ENCODE measurements at regions not wholly inside any gene's neighbourhood (a gene's known extent, or its start where the extent isn't known, plus 50 kb on each side); places are given as distances from the start of the nearest gene placed in this dataset.

DNA sequence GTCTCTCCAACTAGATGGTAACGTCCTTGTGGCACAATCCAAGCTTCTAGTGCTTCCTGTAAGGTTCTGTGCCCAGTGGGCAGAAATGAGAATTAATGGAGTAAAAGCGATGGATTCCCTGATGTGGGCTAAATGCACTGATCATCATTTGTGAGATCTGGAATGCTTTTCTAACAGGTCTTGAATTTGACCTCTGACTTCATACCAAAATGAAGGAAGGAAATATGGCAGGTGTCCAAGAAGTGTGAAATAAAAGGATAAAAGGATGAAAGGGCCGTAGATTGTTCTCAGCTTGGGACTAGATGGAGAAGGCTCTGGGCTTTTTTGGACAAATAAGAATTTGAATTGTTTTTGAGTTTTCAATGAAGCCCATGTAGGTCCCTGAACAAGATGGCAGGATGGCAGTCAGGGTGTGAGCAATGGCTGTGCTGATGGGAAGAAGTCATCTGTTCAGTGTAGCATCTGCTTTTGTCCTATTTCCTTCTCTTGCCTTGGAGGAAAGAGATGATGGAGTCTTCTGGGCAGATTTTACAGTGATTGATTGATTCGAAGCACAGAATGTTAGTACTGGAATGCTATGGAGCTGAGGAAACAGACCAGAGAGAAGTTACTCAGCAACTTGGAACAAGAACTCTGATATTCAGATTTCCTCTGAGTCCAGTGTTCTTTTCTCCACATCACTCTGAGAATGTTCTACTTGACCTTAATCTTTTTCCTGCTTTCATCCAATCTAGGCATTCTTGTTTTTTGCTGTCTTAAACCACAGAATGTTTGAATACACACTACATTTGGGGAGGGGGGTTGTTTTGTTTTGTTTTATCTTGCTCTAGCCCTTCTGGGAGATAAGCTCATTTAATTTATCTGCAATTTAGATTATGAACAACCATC lies 286.0 kb downstream of the HLX start:
- Histone ChIP-seq H3K27ac (ENCODE audit: low read depth, low read length) (no peak overlapping the region), H3K27me3 (ENCODE audit: control insufficient read depth, insufficient read depth, low read length) (no peaks in the 10 kb centered on the region), H3K9me3 (ENCODE audit: control insufficient read depth, insufficient read depth, low read length) (no peaks in the 10 kb centered on the region), H3K4me3 (ENCODE audit: low read depth, low read length) (no peak overlapping the region)
- ChIA-PET POLR2A (no interaction called here), CTCF (interaction anchor here (0.9 to 2.3 kb wide), 2 partner anchors 9 to 38 kb away, joined by 4 to 9 read pairs; no protein-coding TSS in a partner anchor)
- DNase-seq (ENCODE audit: low read depth, low spot score): no peak
- no peak for TF ChIP-seq CTCF (IDR thresholded peaks at IDR 0.05; ENCODE audit: low read depth, low read length)

GRCh38 chr1:221165839-221166500 lies 286.7 kb downstream of the HLX start:
- no peak for DNase-seq (ENCODE audit: low read depth, low spot score)
- ChIA-PET CTCF (interaction anchor here (0.9 to 2.3 kb wide), 2 partner anchors 9 to 38 kb away, joined by 4 to 9 read pairs; no protein-coding TSS in a partner anchor), POLR2A (no interaction called here)

DNA sequence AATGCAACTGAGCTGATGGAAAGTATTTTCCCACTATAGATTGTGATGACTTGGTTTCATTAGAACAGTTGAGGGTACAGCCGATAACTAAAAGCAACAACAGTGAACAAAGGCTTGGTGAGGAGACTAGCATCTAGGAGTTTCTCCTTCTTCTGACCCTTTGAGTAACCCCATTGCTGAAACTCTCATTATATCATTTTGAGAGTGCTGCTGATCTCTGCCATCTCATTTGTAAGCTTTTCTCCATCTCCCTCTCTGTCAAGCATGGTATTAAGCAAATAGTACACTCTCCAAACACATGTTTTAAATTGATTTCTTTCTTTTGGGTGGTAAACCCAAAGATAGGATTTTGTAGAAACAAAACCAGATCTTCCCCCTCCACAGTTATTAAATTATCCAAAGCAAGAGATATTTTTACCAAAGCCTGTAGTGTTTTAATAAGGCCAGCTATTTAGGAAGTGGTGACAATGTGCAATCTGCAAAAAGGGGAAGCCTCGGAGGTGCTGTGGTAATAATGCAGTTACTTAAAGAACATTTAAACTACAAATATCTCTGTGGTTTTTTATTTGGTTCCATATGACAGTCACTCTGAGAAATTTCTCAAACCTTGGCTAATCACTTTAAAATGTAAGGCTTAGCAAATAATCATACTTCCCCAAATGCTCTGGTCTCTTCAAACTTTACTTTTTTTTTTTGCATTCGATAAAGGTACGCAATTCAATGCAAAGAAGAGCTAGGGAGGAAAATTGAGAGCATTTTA lies 287.5 kb downstream of the HLX start:
- Histone ChIP-seq H3K4me3 (ENCODE audit: low read depth, low read length) (no peak overlapping the region), H3K9me3 (ENCODE audit: control insufficient read depth, insufficient read depth, low read length) (no peaks in the 10 kb centered on the region), H3K27ac (ENCODE audit: low read depth, low read length) (no peak overlapping the region), H3K27me3 (ENCODE audit: control insufficient read depth, insufficient read depth, low read length) (no peaks in the 10 kb centered on the region)
- POLR2A ChIA-PET: no interaction called here
- CTCF ChIA-PET: no interaction called here
- TF ChIP-seq CTCF (IDR thresholded peaks at IDR 0.05; ENCODE audit: low read depth, low read length): no peak
- no peak for DNase-seq (ENCODE audit: low read depth, low spot score)

More at GRCh38 chr1:221165839-221166500, 286.7 kb downstream of the HLX start:
- TF ChIP-seq CTCF (IDR thresholded peaks at IDR 0.05; ENCODE audit: low read depth, low read length): no peak
- no peak overlapping the region for H3K4me3 ChIP-seq (ENCODE audit: low read depth, low read length)
- H3K9me3 ChIP-seq (ENCODE audit: control insufficient read depth, insufficient read depth, low read length): no peaks in the 10 kb centered on the region
- no peaks in the 10 kb centered on the region for H3K27me3 ChIP-seq (ENCODE audit: control insufficient read depth, insufficient read depth, low read length)
- H3K27ac ChIP-seq (ENCODE audit: low read depth, low read length): no peak overlapping the region

GRCh38 chr1:221169447-221169889 lies 290.2 kb downstream of the HLX start:
- POLR2A ChIA-PET: interaction anchor here (0.6 kb wide), 1 partner anchor 71 kb away, joined by 3 read pairs; no protein-coding TSS in a partner anchor
- TF ChIP-seq CTCF (IDR thresholded peaks at IDR 0.05; ENCODE audit: low read depth, low read length): no peak
- H3K27me3 ChIP-seq (ENCODE audit: control insufficient read depth, insufficient read depth, low read length): no peaks in the 10 kb centered on the region
- no peak overlapping the region for H3K27ac ChIP-seq (ENCODE audit: low read depth, low read length)
- DNase-seq (ENCODE audit: low read depth, low spot score): peak; percentile 6
- CTCF ChIA-PET: interaction anchor here (1.5 kb wide), 1 partner anchor 34 kb away, joined by 4 read pairs; no protein-coding TSS in a partner anchor
- no peak overlapping the region for H3K4me3 ChIP-seq (ENCODE audit: low read depth, low read length)
- H3K9me3 ChIP-seq (ENCODE audit: control insufficient read depth, insufficient read depth, low read length): no peaks in the 10 kb centered on the region

Data from AG04450 (cell line).